HepG2 (cell line): ENCODE measurements at regions not wholly inside any gene's neighbourhood (a gene's known extent, or its start where the extent isn't known, plus 50 kb on each side); places are given as distances from the start of the nearest gene placed in this dataset.

Experiments used
- ATAC-seq: fragments of 200-7000 bp; cut with Tn5 transposase; 3 replicates; pipeline ENCODE4 v1.9.1; 2020; ENCODE audit warnings: mild to moderate bottlenecking, moderate library complexity
- BruUV-seq: library from RNA; stranded (reverse); fragments of 400-500 nt; replicated peaks from 2 replicates; lab custom pipeline; 2021; lab: Mats Ljungman, UMichigan
- CTCF ChIA-PET: fragments of 300-600 bp; formaldehyde crosslinking; extraction: SDS; loops from one replicate; lab custom pipeline; 2021; ENCODE audit warnings: low total read pairs, inconsistent platforms, low intra/inter-chr PET ratio; lab: Yijun Ruan, JAX
- POLR2A ChIA-PET: fragments of 350-600 bp; sonication (Branson Sonifier 250); formaldehyde crosslinking; loops from one replicate; lab custom pipeline; 2020; ENCODE audit warnings: antibody characterized with exemption, inconsistent platforms; lab: Yijun Ruan, JAX
- DNase-seq: peaks from one replicate; pipeline ENCODE4 v3.0.0-alpha.2; 2015; ENCODE audit warnings: low spot score
- FAIRE-seq: peaks from 3 replicates; lab custom pipeline; 2011; peaks lifted over from hg19 to GRCh38; lab: Jason Lieb, UNC
- H2AFZ ChIP-seq: one replicate; pipeline ENCODE4 v1.6.1; 2011; ENCODE audit warnings: low read length, inconsistent platforms
- H3K27ac ChIP-seq: fragments of 300-600 bp; 3 replicates; pipeline ENCODE4 v1.8.0; 2011; ENCODE audit warnings: mixed run types, mild to moderate bottlenecking, mixed read lengths, low read length, inconsistent platforms; ENCODE audit not compliant: insufficient read depth; ENCODE audit errors: extremely low read length
- H3K27me3 ChIP-seq, 2 experiments: fragments of 200-600 bp in 1 of 2; 2 replicates in 1 of 2; 3 replicates in 1 of 2; pipeline versions ENCODE4 v1.6.0 to v1.8.0; 2011; ENCODE audit warnings: low read length in 2 of 2, mild to moderate bottlenecking in 2 of 2, moderate library complexity in 2 of 2, inconsistent platforms in 1 of 2; ENCODE audit not compliant: insufficient read depth in 2 of 2, control insufficient read depth in 1 of 2
- H3K36me3 ChIP-seq, 2 experiments: fragments of 200-600 bp in 1 of 2; replicated peaks in 1 of 2; 2 replicates in 1 of 2; 3 replicates in 1 of 2; pipeline versions ENCODE4 v1.5.1 to v1.8.0; 2011; ENCODE audit warnings: low read length in 2 of 2, inconsistent platforms in 1 of 2; ENCODE audit not compliant: insufficient read depth in 2 of 2, control insufficient read depth in 1 of 2
- H3K4me1 ChIP-seq: 2 replicates; pipeline ENCODE4 v1.5.1; 2012; ENCODE audit warnings: low read length, inconsistent platforms; ENCODE audit not compliant: insufficient read depth
- H3K4me2 ChIP-seq: 2 replicates; pipeline ENCODE4 v1.6.0; 2011; ENCODE audit warnings: low read depth, low read length, inconsistent platforms
- H3K4me3 ChIP-seq, 3 experiments: fragments of 200-600 bp in 1 of 3; sonication (generic), shearing (Covaris generic) in 1 of 3; replicated peaks in 1 of 3; 2 replicates each; pipeline ENCODE4 v1.5.1; 2011 to 2016; ENCODE audit warnings: low read length in 3 of 3, inconsistent platforms in 2 of 3, low read depth in 2 of 3, mild to moderate bottlenecking in 2 of 3, control low read depth in 1 of 3, mixed read lengths in 1 of 3; ENCODE audit not compliant: insufficient read depth in 1 of 3
- H3K79me2 ChIP-seq: one replicate; pipeline ENCODE4 v1.6.1; 2011; ENCODE audit warnings: low read length, inconsistent platforms; ENCODE audit not compliant: insufficient read depth
- H3K9ac ChIP-seq: 2 replicates; pipeline ENCODE4 v1.6.0; 2011; ENCODE audit warnings: mild to moderate bottlenecking, low read depth, low read length, inconsistent platforms; ENCODE audit not compliant: insufficient read depth
- H3K9me3 ChIP-seq: 2 replicates; pipeline ENCODE4 v1.5.1; 2012; ENCODE audit warnings: mild to moderate bottlenecking, low read length
- H4K20me1 ChIP-seq: 2 replicates; pipeline ENCODE4 v1.6.0; 2011; ENCODE audit warnings: inconsistent platforms, mild to moderate bottlenecking, low read length, moderate library complexity; ENCODE audit not compliant: insufficient read depth
- ATRX ChIP-seq: sonication (generic); formaldehyde crosslinking; IDR thresholded peaks from 2 replicates; pipeline ENCODE4 v1.4.0; 2020; ENCODE audit warnings: missing genetic modification reagents, borderline replicate concordance
- FIP1L1 ChIP-seq: fragments of 200-400 bp; formaldehyde crosslinking; IDR thresholded peaks from 2 replicates; pipeline ENCODE4 v1.6.1; 2018; ENCODE audit warnings: low read depth, mild to moderate bottlenecking, low read length, moderate library complexity, borderline replicate concordance; ENCODE audit not compliant: insufficient read depth
- KLF11 ChIP-seq: IDR thresholded peaks from 2 replicates; pipeline ENCODE4 v1.6.1; 2016; ENCODE audit warnings: missing compliant biosample characterization
- POLR2AphosphoS5 ChIP-seq: IDR thresholded peaks from 2 replicates; pipeline ENCODE4 v1.6.1; 2012; ENCODE audit warnings: low read depth, low read length
- RAD51 ChIP-seq: fragments of 450-650 bp; IDR thresholded peaks from 2 replicates; pipeline ENCODE4 v1.6.1; 2016; ENCODE audit warnings: borderline replicate concordance
- SAP130 ChIP-seq: IDR thresholded peaks from 2 replicates; pipeline ENCODE4 v1.6.1; 2016; ENCODE audit warnings: low read depth
- SMARCE1 ChIP-seq: fragments of 450-650 bp; IDR thresholded peaks from 2 replicates; pipeline ENCODE4 v1.6.1; 2017; ENCODE audit warnings: borderline replicate concordance
- SSRP1 ChIP-seq: IDR thresholded peaks from 2 replicates; pipeline ENCODE4 v1.6.1; 2016; ENCODE audit warnings: control low read depth
- YEATS4 ChIP-seq: sonication (generic); formaldehyde crosslinking; IDR thresholded peaks from 2 replicates; pipeline ENCODE4 v1.4.0; 2020; ENCODE audit warnings: missing genetic modification reagents, borderline replicate concordance
- ZNF234 ChIP-seq: sonication (generic); formaldehyde crosslinking; conservative IDR thresholded peaks from 2 replicates; pipeline ENCODE4 v1.5.1; 2020; ENCODE audit warnings: mild to moderate bottlenecking, missing genetic modification reagents
- ZNF296 ChIP-seq: sonication (generic); formaldehyde crosslinking; conservative IDR thresholded peaks from 2 replicates; pipeline ENCODE4 v1.5.0; 2020; ENCODE audit warnings: mild to moderate bottlenecking, missing genetic modification reagents
- ZNF501 ChIP-seq: sonication (generic); formaldehyde crosslinking; IDR thresholded peaks from 2 replicates; pipeline ENCODE4 v1.5.1; 2020; ENCODE audit warnings: mild to moderate bottlenecking, moderate library complexity, missing genetic modification reagents
- WGBS: methylation state at CpG from one replicate; pipeline ENCODE4 v1.1.6; 2017; ENCODE audit warnings: low lambda C conversion rate; 5-methylcytosine and 5-hydroxymethylcytosine counted together
- in situ Hi-C: cut with HindIII; loops from 2 replicates; pipeline ENCODE4 v1.10.0; 2017; ENCODE audit warnings: low pct_unique_long_range_greater_than_20kb; ENCODE audit not compliant: extremely low pct_ligation_motif_present
- intact Hi-C: fragments of 100-400 bp; cut with micrococcal nuclease; formaldehyde crosslinking; loops from one replicate; pipeline ENCODE4 v1.10.0; 2022; ENCODE audit not compliant: unreplicated experiment
- TF ChIP-seq, protein P1 (sequence below): sonication (generic); formaldehyde crosslinking; conservative IDR thresholded peaks from 2 replicates; pipeline ENCODE4 v1.4.0; 2020; ENCODE audit warnings: missing genetic modification reagents
- TF ChIP-seq, protein P2 (sequence below): IDR thresholded peaks from 2 replicates; pipeline ENCODE4 v1.6.1; 2016
- TF ChIP-seq, protein P3 (sequence below): IDR thresholded peaks from 2 replicates; pipeline ENCODE4 v1.6.1; 2016; ENCODE audit warnings: missing genetic modification reagents, missing compliant biosample characterization

DNA sequence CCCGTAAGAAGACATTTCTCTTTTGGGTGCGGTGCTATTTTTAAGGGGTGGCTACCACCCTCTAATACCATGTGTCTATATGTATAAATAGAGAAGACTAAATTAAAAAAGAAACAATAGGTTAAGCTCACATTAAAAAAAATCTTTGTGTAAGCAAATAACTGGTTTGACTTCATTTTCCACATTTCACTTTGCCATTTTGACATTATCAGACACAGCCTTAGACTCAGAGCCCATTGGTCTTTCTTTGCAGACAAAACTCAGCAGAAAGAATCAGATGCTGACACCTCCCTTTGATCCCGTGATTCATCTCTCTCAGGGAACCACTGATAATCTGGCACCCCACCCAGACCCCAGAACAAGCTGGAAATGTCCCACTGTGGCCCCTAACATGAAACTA, 74.5 kb downstream of the EMX2 start (continued):
- no peak for TF ChIP-seq SMARCE1
- TF ChIP-seq, protein P1, sequence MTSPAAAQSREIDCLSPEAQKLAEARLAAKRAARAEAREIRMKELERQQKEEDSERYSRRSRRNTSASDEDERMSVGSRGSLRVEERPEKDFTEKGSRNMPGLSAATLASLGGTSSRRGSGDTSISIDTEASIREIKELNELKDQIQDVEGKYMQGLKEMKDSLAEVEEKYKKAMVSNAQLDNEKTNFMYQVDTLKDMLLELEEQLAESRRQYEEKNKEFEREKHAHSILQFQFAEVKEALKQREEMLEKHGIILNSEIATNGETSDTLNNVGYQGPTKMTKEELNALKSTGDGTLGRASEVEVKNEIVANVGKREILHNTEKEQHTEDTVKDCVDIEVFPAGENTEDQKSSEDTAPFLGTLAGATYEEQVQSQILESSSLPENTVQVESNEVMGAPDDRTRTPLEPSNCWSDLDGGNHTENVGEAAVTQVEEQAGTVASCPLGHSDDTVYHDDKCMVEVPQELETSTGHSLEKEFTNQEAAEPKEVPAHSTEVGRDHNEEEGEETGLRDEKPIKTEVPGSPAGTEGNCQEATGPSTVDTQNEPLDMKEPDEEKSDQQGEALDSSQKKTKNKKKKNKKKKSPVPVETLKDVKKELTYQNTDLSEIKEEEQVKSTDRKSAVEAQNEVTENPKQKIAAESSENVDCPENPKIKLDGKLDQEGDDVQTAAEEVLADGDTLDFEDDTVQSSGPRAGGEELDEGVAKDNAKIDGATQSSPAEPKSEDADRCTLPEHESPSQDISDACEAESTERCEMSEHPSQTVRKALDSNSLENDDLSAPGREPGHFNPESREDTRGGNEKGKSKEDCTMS (CRISPR knock-in tag), result no peak
- TF ChIP-seq KLF11, result no peak

DNA sequence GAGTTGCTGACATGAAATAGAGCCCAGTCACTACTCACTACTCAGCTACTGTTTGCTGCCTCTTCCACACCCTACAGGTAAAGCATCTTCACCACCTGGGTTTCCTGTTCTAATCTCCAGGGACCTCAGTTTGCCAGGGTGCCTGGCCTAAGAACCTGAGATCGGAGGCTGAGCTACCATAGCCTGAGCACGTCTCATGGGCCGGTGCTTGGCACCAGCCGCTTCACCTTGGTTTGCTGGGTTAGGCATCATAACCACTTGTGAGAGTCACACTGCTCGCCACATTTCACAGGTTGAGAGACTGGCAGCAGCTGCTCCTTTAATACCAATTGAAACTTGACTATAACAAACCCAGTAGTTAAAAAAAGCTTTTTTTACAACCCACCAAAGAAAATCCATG, 75.1 kb downstream of the EMX2 start:
- ChIA-PET CTCF (no interaction called here), POLR2A (no interaction called here)
- no CpG with 5 or more reads among the region's 5 CpGs for WGBS
- intact Hi-C loops, result no loop called here
- Histone ChIP-seq H4K20me1 (no peaks in the 10 kb centered on the region), H2AFZ (no peak overlapping the region), H3K4me3 (no peak overlapping the region), H3K4me2 (no peak overlapping the region), H3K79me2 (no peaks in the 10 kb centered on the region), H3K27me3 (peaks cover 0 to 41% of the 10 kb centered on the region in 2 experiments; a peak in 4 of 5 replicates), H3K36me3 (no peaks in the 10 kb centered on the region), H3K27ac (no peak overlapping the region), H3K4me1 (no peaks in the 10 kb centered on the region), H3K9ac (no peak overlapping the region), H3K9me3 (no peaks in the 10 kb centered on the region)
- no peak for TF ChIP-seq ZNF234 (CRISPR knock-in tag)
- no peak for TF ChIP-seq SSRP1
- no peak for TF ChIP-seq FIP1L1
- no peak for TF ChIP-seq ZNF296 (CRISPR knock-in tag)
- no peak for TF ChIP-seq YEATS4 (CRISPR knock-in tag)
- TF ChIP-seq, protein P2, sequence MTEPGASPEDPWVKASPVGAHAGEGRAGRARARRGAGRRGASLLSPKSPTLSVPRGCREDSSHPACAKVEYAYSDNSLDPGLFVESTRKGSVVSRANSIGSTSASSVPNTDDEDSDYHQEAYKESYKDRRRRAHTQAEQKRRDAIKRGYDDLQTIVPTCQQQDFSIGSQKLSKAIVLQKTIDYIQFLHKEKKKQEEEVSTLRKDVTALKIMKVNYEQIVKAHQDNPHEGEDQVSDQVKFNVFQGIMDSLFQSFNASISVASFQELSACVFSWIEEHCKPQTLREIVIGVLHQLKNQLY (CRISPR knock-in tag), result no peak
- TF ChIP-seq ZNF501 (CRISPR knock-in tag), result no peak
- TF ChIP-seq SAP130 (CRISPR knock-in tag), result no peak
- TF ChIP-seq, protein P3, sequence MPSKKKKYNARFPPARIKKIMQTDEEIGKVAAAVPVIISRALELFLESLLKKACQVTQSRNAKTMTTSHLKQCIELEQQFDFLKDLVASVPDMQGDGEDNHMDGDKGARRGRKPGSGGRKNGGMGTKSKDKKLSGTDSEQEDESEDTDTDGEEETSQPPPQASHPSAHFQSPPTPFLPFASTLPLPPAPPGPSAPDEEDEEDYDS (CRISPR knock-in tag), result no peak
- no peak for TF ChIP-seq ATRX (CRISPR knock-in tag)
- TF ChIP-seq RAD51, result no peak
- TF ChIP-seq POLR2AphosphoS5, result no peak
- in situ Hi-C loops, result no loop called here
- ATAC-seq, result no peak
- DNase-seq, result no peak
- no TSS peak for BruUV-seq
- FAIRE-seq, result no peak
